Mesothelial cell of epicardium (in vitro differentiated cells): ENCODE measurements at regions not wholly inside any gene's neighbourhood (a gene's known extent, or its start where the extent isn't known, plus 50 kb on each side); places are given as distances from the start of the nearest gene placed in this dataset.

Experiments used
- DNase-seq, 2 experiments: peaks; one replicate each; pipeline ENCODE4 v3.0.0; 2021; ENCODE audit warnings: low spot score in 2 of 2; ENCODE audit not compliant: unreplicated experiment in 2 of 2
- H3K27ac Mint-ChIP-seq: 2 replicates; pipeline ENCODE4 v1.8.0; 2021; ENCODE audit warnings: mixed read lengths
- H3K27me3 Mint-ChIP-seq: 2 replicates; pipeline ENCODE4 v1.8.0; 2021; ENCODE audit warnings: low read depth, mixed read lengths
- H3K36me3 Mint-ChIP-seq: 2 replicates; pipeline ENCODE4 v1.8.0; 2021; ENCODE audit warnings: mixed read lengths
- H3K4me1 Mint-ChIP-seq: 2 replicates; pipeline ENCODE4 v1.8.0; 2021; ENCODE audit warnings: mixed read lengths
- H3K4me3 Mint-ChIP-seq: 2 replicates; pipeline ENCODE4 v1.8.0; 2021; ENCODE audit warnings: mild to moderate bottlenecking, moderate library complexity, mixed read lengths
- H3K9me3 Mint-ChIP-seq: 2 replicates; pipeline ENCODE4 v1.8.0; 2021; ENCODE audit warnings: mixed read lengths
- TF ChIP-seq, protein P1 (sequence below): fragments of 200-600 bp; sonication (generic); IDR thresholded peaks from one replicate; pipeline ENCODE4 v1.5.0; 2021; ENCODE audit warnings: antibody characterized with exemption; ENCODE audit not compliant: unreplicated experiment

DNA sequence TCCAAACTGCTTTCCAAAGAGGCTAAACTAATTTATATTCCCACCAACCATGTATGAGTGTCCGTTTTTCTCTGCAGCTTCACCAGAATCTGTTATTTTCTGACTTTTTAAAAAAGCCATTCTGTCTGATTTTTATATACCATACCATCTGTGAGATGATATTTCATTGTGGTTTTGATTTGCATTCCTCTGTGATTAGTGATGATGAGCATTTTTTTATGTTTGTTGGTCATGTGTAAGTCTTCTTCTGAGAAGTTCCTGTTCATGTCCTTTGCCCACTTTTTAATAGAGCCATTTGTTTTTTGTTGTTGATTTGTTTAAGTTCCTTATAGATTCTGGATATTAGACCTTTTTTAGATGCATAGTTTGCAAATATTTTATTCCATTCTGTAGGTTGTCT lies 179.4 kb upstream of the ALCAM start:
- Mint-ChIP-seq H3K27ac (no peak overlapping the region), H3K36me3 (peaks cover 11% of the 10 kb centered on the region), H3K4me3 (no peak overlapping the region), H3K27me3 (no peaks in the 10 kb centered on the region), H3K9me3 (peaks cover 21% of the 10 kb centered on the region), H3K4me1 (peaks cover 2% of the 10 kb centered on the region)
- DNase-seq: no peak
- TF ChIP-seq, protein P1, sequence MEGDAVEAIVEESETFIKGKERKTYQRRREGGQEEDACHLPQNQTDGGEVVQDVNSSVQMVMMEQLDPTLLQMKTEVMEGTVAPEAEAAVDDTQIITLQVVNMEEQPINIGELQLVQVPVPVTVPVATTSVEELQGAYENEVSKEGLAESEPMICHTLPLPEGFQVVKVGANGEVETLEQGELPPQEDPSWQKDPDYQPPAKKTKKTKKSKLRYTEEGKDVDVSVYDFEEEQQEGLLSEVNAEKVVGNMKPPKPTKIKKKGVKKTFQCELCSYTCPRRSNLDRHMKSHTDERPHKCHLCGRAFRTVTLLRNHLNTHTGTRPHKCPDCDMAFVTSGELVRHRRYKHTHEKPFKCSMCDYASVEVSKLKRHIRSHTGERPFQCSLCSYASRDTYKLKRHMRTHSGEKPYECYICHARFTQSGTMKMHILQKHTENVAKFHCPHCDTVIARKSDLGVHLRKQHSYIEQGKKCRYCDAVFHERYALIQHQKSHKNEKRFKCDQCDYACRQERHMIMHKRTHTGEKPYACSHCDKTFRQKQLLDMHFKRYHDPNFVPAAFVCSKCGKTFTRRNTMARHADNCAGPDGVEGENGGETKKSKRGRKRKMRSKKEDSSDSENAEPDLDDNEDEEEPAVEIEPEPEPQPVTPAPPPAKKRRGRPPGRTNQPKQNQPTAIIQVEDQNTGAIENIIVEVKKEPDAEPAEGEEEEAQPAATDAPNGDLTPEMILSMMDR: no peak

DNA sequence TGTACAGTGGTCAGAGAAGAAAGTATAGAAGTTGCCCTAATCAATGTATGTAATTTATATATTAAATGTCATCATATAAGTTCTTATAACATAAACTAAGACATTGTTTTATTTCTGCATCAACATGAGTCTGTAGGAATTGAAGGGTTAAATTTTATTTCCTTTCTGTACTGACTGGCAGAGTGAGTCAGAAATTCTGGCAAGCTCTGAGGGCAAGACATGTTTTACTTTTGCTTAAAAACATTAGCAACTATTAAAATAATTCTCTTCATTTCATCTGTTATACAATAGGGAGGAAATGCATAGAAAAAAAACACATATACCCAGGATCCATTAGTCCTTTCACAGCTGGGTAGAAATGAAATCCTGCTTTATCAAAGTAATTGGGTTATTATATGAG lies 171.4 kb upstream of the ALCAM start:
- DNase-seq: no peak
- H3K4me1 Mint-ChIP-seq: peaks cover 17% of the 10 kb centered on the region
- no peaks in the 10 kb centered on the region for H3K27me3 Mint-ChIP-seq
- TF ChIP-seq, protein P1: no peak
- no peak overlapping the region for H3K27ac Mint-ChIP-seq
- peaks cover 5% of the 10 kb centered on the region for H3K36me3 Mint-ChIP-seq
- H3K9me3 Mint-ChIP-seq: peaks cover 13% of the 10 kb centered on the region
- H3K4me3 Mint-ChIP-seq: no peak overlapping the region

DNA sequence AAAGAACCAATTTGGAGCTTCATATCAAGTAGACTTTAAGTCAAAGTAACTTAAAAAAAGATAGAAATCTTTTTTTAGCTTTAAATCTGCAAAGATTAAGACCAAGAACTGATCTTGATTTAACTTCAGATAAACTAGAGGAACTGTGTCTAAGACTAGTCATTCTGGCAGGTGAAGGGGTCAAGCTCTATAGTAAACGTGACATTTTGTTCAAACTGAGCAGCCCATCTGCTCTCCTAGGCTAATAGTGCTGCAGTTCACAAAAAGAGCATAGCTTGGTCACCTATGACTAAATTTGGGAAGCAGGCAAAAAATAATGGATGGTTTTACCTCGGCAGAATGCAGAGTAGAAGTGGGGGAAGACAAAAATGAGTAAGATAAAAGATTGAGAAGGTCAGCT lies 168.8 kb upstream of the ALCAM start:
- Mint-ChIP-seq H3K27ac (no peak overlapping the region), H3K27me3 (no peaks in the 10 kb centered on the region), H3K4me1 (peaks cover 17% of the 10 kb centered on the region), H3K4me3 (no peak overlapping the region), H3K9me3 (peaks cover 10% of the 10 kb centered on the region), H3K36me3 (peaks cover 2% of the 10 kb centered on the region)
- TF ChIP-seq, protein P1: no peak
- no peak for DNase-seq

DNA sequence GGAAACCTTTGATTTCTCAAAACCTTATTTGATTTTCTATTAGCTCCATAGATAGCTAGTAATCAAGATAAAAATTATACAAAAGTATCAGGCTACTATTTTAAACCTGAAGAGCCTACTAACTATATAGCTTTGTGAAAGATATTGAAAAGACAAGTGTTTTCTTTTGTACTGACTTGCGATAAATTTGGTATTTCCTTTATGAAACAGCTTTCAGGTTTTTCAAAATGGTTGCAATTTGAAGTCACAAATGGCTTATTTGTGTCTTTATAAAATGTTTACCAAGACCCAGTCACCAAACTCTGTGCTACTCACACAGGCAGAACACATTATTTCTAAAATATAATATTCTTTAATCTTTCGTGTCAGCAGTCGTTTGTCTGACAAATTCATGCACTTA lies 167.5 kb upstream of the ALCAM start:
- Mint-ChIP-seq H3K36me3 (peaks cover 5% of the 10 kb centered on the region), H3K4me1 (peaks cover 17% of the 10 kb centered on the region), H3K9me3 (peaks cover 12% of the 10 kb centered on the region), H3K27ac (no peak overlapping the region), H3K27me3 (no peaks in the 10 kb centered on the region), H3K4me3 (no peak overlapping the region)
- no peak for DNase-seq
- TF ChIP-seq, protein P1: no peak

DNA sequence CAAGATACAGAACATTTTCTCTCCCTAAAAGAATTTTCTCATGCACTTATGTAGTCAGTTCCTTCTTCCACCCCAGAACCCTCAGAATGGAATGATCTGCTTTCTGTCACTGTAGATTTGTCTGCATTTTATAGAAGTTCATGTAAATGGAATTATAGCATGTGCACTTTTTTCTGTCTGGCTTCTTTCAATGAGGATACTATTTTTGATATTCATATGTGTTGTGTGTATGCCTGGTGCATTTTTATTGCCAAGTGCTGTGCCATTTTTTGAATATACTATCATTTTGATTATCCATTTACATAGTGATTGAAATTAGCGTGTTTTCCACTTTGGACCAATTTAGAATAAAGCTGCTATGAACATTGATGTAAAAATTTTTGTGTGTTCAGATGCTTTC lies 156.6 kb upstream of the ALCAM start:
- no peaks in the 10 kb centered on the region for H3K4me1 Mint-ChIP-seq
- peaks cover 5% of the 10 kb centered on the region for H3K9me3 Mint-ChIP-seq
- H3K36me3 Mint-ChIP-seq: no peaks in the 10 kb centered on the region
- no peak for DNase-seq
- H3K4me3 Mint-ChIP-seq: no peak overlapping the region
- H3K27me3 Mint-ChIP-seq: no peaks in the 10 kb centered on the region
- no peak overlapping the region for H3K27ac Mint-ChIP-seq
- TF ChIP-seq, protein P1: no peak

DNA sequence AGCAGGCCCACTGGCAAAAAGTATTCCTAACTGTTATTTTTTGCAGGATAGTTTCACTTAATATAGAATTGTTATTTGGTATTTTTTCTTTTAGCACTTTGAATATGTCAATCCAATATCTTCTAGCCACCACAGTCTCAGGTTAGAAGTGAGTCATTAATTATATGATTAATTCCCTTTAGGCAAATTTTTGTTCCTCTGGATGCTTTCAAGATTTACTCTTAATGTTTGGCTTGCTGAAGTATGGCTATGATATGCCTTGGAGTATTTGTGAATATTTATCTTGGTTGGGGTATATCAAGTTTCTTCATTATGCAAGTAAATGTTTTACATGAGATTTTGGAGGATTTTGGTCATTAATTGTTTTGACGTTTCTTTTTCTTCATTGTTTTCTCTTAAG lies 152.1 kb upstream of the ALCAM start:
- H3K9me3 Mint-ChIP-seq: peaks cover 9% of the 10 kb centered on the region
- no peaks in the 10 kb centered on the region for H3K27me3 Mint-ChIP-seq
- DNase-seq: no peak
- no peaks in the 10 kb centered on the region for H3K36me3 Mint-ChIP-seq
- H3K27ac Mint-ChIP-seq: no peak overlapping the region
- no peak overlapping the region for H3K4me3 Mint-ChIP-seq
- H3K4me1 Mint-ChIP-seq: no peaks in the 10 kb centered on the region
- TF ChIP-seq, protein P1: no peak
